Neural progenitor cell (in vitro differentiated cells): ENCODE measurements at regions not wholly inside any gene's neighbourhood (a gene's known extent, or its start where the extent isn't known, plus 50 kb on each side); places are given as distances from the start of the nearest gene placed in this dataset.

Experiments used
- CTCF ChIP-seq: fragments of 200-600 bp; sonication (generic); IDR thresholded peaks from 2 replicates; pipeline ENCODE4 v1.5.1; 2017; ENCODE audit warnings: antibody characterized with exemption, mild to moderate bottlenecking
- EZH2phosphoT487 ChIP-seq: fragments of 200-600 bp; sonication (generic); IDR thresholded peaks from 2 replicates; pipeline ENCODE4 v1.6.1; 2017; ENCODE audit warnings: antibody characterized with exemption

- TF ChIP-seq CTCF (no peak), EZH2phosphoT487 (no peak)
These were observed 440.0 kb upstream of the WWC1 start for GRCh38 chr5:167851416-167851815.
